AG04449 (cell line): ENCODE measurements at regions not wholly inside any gene's neighbourhood (a gene's known extent, or its start where the extent isn't known, plus 50 kb on each side); places are given as distances from the start of the nearest gene placed in this dataset.
"Not testable (repeated sequence)": the region's sequence is repeated elsewhere in the genome, so short reads cannot be mapped to it uniquely, and the experiment has no call there.

Source experiments
- CTCF ChIA-PET: fragments of 350-600 bp; formaldehyde crosslinking; extraction: SDS; loops from one replicate; lab custom pipeline; 2021; ENCODE audit warnings: antibody characterized with exemption; lab: Yijun Ruan, JAX
- POLR2A ChIA-PET: fragments of 400-600, 350-600 bp; formaldehyde crosslinking; extraction: SDS; loops from one replicate; lab custom pipeline; 2020; ENCODE audit warnings: antibody characterized with exemption, inconsistent platforms; lab: Yijun Ruan, JAX
- DNase-seq: peaks from one replicate; pipeline ENCODE4 v3.0.0-alpha.2; 2010; ENCODE audit warnings: low read depth, low spot score
- H3K4me3 ChIP-seq: 2 replicates; pipeline ENCODE4 v1.5.1; 2011; ENCODE audit warnings: low read depth, mild to moderate bottlenecking, control low read depth, low read length
- TF ChIP-seq, protein P1 (sequence below): IDR thresholded peaks from one replicate; pipeline ENCODE4 v1.5.1; 2011; ENCODE audit warnings: mild to moderate bottlenecking, moderate library complexity, low read length, control low read depth, inconsistent platforms; ENCODE audit not compliant: insufficient read depth; ENCODE audit errors: missing control alignments

DNA sequence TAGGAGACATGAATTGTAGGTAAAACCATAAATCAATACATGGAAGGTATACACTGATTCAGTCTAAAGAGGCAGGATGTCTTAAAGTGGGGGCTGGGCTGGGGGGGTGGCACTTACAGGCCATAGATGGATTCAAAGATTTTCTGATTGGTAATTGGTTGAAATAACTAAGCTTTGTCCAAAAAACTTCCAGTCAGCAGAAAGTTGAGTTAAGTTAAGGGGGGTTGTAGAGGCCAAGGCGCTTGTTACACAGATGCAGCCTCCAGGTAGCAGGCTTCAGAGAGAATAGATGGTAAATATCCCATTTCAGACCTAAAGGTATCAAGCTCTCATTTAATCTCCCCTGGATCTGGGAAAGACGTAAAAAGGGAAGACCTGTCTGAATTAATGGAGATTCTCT is 233.6 kb upstream of the NRXN1 start:
- no peak for DNase-seq
- no peak overlapping the region for H3K4me3 ChIP-seq
- CTCF ChIA-PET, result no interaction called here
- TF ChIP-seq, protein P1, sequence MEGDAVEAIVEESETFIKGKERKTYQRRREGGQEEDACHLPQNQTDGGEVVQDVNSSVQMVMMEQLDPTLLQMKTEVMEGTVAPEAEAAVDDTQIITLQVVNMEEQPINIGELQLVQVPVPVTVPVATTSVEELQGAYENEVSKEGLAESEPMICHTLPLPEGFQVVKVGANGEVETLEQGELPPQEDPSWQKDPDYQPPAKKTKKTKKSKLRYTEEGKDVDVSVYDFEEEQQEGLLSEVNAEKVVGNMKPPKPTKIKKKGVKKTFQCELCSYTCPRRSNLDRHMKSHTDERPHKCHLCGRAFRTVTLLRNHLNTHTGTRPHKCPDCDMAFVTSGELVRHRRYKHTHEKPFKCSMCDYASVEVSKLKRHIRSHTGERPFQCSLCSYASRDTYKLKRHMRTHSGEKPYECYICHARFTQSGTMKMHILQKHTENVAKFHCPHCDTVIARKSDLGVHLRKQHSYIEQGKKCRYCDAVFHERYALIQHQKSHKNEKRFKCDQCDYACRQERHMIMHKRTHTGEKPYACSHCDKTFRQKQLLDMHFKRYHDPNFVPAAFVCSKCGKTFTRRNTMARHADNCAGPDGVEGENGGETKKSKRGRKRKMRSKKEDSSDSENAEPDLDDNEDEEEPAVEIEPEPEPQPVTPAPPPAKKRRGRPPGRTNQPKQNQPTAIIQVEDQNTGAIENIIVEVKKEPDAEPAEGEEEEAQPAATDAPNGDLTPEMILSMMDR, result no peak
- POLR2A ChIA-PET, result no interaction called here

DNA sequence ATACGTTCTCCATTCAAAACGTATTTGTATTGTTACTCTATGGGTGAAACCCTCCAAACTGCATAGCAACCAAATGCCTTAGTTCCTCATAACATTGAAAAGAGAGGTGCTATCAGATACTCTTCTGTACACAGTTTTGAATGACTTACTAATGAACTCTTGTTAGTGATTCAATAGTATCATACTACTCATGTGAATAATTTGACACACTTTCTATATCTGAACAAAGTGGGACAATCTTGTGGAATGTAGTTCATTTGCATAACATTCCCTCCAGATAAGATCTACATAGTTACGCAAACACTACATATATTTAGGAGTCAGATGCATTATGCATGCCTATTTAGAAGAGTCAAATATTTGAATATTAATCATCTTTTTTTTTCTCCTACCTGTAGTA is 232.0 kb upstream of the NRXN1 start:
- ChIA-PET POLR2A (no interaction called here), CTCF (no interaction called here)
- DNase-seq, result no peak
- H3K4me3 ChIP-seq, result no peak overlapping the region
- TF ChIP-seq, protein P1, result no peak

DNA sequence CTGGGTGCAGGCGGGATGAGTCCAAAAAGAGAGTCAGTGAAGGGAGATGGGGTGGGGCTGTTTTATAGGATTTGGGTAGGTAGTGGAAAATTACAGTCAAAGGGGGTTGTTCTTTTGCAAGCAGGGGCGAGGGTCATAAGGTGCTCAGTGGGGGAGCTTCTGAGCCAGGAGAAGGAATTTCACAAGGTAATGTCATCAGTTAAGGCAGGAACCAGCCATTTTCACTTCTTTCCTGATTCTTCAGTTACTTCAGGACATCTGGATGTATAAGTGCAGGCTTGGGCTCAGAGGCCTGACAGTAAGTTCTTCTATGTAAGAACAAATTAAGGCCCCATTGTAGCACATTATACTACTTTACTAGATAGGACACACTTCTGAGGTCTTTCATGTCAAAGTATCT is 231.2 kb upstream of the NRXN1 start:
- H3K4me3 ChIP-seq, CTCF ChIA-PET, POLR2A ChIA-PET, DNase-seq: not testable (repeated sequence)

DNA sequence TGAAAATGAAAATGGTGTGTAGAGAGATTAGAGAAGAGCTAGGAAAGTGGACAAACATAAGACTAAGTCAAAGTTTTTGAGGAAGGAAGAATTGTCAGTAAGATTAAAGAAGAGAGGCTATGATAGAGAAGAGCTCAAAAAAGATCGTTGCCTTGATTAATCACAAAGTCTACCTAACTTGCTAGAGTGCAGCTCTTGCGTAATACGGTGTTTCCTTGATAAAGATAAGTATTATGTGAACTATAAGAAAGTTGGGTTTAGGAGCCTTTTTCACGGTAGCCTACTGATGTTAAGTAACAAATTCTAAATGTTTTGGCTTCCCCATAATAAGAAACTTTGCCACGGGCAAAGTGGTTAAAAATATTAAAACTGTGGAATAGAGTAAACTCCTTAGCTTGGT is 226.4 kb upstream of the NRXN1 start:
- CTCF ChIA-PET, result no interaction called here
- no peak for DNase-seq
- H3K4me3 ChIP-seq, result no peak overlapping the region
- TF ChIP-seq, protein P1, result no peak
- POLR2A ChIA-PET, result no interaction called here

DNA sequence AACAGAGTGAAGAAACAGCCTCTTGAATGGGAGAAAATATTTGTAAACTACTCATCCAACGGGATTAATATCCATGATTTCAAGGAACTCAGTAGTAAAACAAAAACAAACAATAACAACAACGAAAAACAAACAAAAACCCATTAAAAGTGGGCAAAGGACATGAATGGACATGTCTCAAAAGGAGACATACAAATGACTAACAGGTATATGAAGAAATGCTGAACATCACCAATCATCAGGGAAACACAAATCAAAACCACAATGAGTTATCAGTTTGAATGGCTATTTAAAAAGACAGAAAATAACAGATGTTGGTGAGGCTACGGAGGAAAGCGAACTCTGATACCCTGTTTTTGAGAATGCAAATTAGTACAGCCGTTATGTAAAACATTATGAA is 224.8 kb upstream of the NRXN1 start:
- TF ChIP-seq, protein P1, result no peak
- POLR2A ChIA-PET, result no interaction called here
- no peak for DNase-seq
- H3K4me3 ChIP-seq, result no peak overlapping the region
- CTCF ChIA-PET, result no interaction called here

DNA sequence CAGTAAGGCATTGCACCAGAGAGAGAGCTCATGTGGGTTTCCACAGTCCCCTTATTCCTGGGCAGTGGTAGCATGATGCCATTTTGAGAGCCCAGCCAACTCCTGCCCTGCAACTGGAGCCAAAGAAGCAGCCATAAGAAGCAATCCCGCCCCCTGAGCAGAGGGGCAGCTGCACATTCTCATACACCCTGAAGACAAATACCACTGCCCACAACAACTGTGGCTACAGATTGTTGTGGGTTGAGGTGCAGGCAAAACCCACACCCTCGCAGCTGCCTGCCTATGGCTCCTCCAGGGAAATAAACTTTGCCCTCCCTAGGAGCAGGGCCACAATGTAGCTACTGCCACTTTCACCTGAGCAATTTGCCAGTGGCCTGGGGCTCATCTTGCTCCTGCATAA is 219.4 kb upstream of the NRXN1 start:
- ChIA-PET CTCF (no interaction called here), POLR2A (no interaction called here)
- DNase-seq, result no peak
- TF ChIP-seq, protein P1, result no peak
- no peak overlapping the region for H3K4me3 ChIP-seq

DNA sequence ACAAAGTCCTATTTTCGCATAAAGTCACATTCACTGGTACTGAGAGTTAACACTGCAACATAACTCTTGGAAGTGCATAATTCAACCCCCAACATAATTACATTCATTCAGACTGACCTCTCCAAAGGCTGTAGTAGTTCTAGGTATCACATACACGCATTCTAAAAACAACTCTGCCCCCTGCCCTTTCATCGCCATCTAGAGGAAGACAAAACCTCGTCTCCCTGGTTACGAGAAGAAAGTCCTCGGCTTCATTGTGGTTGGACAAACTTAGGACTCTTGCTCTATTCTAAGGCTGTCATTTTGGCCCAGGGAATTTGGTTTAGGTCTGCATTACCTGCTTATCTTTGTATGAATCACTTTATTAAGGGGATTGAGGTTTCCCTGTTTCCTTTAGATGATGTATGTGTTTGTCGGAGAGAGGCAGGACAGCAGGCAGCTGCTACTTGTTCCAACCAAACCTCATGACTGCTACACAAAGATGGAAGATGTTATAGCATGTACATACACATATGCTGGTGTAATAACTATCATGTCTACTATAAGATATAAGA is 215.4 kb upstream of the NRXN1 start:
- POLR2A ChIA-PET, result no interaction called here
- no peak for DNase-seq
- TF ChIP-seq, protein P1, result no peak
- no peak overlapping the region for H3K4me3 ChIP-seq
- CTCF ChIA-PET, result no interaction called here
